HG03565 (cell line): ENCODE measurements at regions not wholly inside any gene's neighbourhood (a gene's known extent, or its start where the extent isn't known, plus 50 kb on each side); places are given as distances from the start of the nearest gene placed in this dataset.
"Not testable (repeated sequence)": the region's sequence is repeated elsewhere in the genome, so short reads cannot be mapped to it uniquely, and the experiment has no call there.

Experiments used
- ATAC-seq: cut with Tn5 transposase; IDR thresholded peaks from one replicate; pipeline ENCODE4 v1.9.1; 2021; ENCODE audit warnings: mild to moderate bottlenecking, moderate library complexity; ENCODE audit not compliant: unreplicated experiment

DNA sequence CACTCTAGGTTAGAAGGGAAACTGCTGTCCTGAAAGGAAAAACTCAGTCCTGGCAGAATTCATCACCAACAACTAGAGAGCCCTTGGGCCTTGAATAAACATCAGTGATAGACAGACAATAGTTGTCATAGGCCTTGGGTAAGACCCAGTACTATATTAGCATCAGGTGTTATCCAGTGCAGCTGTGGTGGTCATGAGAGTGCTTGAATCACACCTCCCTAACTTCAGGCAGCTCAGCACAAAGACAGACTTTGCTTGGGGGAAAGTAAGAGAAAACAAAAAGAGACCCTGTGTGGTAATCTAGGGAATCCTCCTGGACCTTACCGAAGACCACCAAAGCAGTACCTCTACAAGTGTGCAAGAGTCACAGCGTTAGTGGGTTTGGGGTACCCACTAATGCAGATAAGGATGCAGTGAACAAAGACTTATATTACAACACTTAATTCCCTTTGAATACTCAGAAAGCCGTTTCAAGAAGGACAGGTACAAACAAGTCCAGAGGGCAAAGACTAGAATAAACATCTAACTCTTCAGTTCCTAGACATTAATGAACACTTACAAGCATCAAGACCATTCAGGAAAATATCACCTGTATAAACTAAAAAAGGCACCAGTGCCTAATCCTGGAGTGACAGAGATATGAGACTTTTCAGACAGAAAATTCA is 332.3 kb upstream of the EPHA3 start:
- ATAC-seq: no peak

GRCh38 chr3:88779482-88779881 is 327.9 kb upstream of the EPHA3 start:
- ATAC-seq: no peak

GRCh38 chr3:88784925-88785324 is 322.5 kb upstream of the EPHA3 start:
- no peak for ATAC-seq

DNA sequence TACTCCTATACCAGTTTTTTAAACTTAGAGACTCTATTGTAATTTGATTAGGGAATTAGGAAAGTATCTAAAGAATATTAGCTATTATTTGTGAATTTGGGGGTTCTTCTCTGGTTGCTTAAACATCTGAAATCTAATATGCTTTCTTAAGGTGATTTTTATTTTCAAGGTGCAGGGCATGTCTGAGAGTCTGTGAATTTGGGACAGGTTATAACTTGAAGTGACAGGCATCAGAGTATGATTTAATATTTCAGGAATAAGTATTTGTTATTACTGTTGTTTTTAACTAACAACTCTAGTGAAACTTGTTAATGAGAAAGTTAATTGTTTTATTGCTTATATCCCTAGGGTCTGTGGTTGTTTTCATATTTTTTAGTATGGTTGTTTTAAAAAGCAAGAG is 321.6 kb upstream of the EPHA3 start:
- no peak for ATAC-seq

DNA sequence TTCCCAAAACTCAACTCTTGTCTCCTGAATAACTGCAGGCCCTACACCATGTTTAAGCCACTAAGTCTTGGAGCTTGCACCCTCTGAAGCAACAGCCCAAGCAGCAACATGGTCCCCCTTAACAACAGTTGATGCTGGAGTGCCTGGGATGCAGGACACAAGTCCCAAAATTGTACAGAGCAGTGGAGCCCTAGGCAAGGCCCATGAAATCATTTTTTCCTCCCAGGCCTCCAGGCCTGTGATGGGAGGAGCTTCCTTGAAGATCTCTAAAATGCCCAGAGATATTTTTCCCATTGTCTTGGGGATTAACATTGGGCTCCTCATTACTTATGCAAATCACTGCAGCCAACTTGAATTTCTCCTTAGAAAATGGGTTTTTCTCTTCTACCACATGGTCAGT is 311.9 kb upstream of the EPHA3 start:
- ATAC-seq: no peak

GRCh38 chr3:88807491-88808105 is 299.8 kb upstream of the EPHA3 start:
- ATAC-seq: no peak

- ATAC-seq: no peak
Observed at GRCh38 chr3:88809993-88810392, 297.4 kb upstream of the EPHA3 start.

- no peak for ATAC-seq
Observed at GRCh38 chr3:88810455-88810854, 297.0 kb upstream of the EPHA3 start.

DNA sequence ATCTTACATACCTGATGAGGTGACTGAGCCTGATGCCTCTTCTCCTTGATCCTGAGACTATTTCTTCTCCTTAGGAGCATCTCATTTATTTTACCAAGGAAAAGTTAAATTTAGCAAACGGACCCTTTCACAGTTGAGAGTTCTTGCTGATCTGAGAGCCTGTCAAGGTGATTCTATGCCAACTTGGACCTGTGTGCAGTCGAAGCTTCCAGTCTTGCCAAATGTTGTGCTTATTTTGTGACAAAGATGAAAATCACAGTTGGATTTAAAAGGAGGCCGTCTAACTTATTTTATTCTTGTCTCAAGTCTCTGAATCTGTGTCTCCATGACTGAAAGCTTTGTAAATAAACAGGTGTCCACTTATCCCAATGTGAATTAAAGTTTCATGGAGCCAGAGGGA is 296.3 kb upstream of the EPHA3 start:
- no peak for ATAC-seq

- ATAC-seq: no peak
Observed at GRCh38 chr3:88812576-88812975, 294.8 kb upstream of the EPHA3 start.

- ATAC-seq: no peak
Observed at GRCh38 chr3:88816445-88816844, 291.0 kb upstream of the EPHA3 start.

GRCh38 chr3:88824666-88825564 is 282.5 kb upstream of the EPHA3 start:
- ATAC-seq: no peak

- ATAC-seq: no peak
Observed at GRCh38 chr3:88828466-88828865, 279.0 kb upstream of the EPHA3 start.

DNA sequence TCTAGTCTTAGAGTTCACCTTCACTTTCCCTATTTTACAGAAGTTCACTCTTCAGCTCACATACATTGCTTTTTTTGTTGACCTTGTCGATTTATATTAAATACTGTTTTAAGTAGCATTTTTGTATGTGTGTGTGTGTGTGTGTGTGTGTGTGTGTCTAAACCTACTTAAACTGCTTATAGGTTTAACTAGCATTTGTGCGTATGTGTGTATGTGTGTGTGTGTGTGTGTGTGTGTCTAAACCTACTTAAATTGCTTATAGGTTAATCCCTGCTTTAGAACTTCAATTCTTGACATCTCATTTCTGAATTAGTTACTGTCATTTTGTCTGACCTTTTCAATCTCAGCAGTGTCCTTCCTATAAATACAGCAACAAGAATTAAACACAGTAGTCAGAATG is 254.8 kb upstream of the EPHA3 start:
- ATAC-seq: no peak

- no peak for ATAC-seq
Observed at GRCh38 chr3:88863196-88863595, 244.2 kb upstream of the EPHA3 start.

DNA sequence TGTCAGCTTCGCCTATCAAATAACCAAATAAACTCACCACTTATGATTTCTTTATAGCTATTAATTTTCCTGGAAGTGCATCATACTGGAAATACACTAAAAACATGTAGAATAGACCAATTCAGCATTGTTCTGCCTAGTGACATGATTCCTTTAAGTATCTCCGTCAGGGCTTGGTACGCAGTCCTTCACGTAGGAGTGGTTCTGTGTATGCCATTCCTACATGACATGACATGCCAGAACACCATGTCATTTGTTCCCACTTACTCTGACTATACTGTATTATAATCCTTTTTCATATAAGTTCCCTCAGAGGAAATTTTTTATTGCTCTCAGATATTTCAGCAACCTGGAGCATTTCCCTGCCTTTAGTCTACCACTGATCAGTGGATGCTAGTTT is 230.7 kb upstream of the EPHA3 start:
- ATAC-seq: no peak

- no peak for ATAC-seq
Observed at GRCh38 chr3:88879905-88880304, 227.5 kb upstream of the EPHA3 start.

DNA sequence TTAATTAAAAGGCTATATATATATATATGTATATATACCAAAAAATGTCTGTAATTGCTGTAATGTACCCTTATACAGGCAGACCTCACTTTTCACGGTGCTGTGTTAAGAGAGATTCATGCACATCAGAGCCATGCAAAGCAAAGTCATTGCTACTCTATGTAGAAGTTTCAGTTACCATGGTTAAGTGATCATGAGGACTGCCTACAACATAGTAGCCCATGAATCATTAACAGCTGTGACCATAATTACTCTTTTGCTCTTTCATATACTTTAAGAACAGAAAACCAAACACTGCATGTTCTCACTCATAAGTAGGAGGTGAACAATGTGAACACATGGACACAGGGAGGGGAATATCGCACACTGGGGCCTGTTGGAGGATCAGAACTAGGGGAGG is 225.3 kb upstream of the EPHA3 start:
- ATAC-seq: peak; percentile 76

GRCh38 chr3:88886624-88887023 is 220.8 kb upstream of the EPHA3 start:
- ATAC-seq: not testable (repeated sequence)

- ATAC-seq: no peak
Observed at GRCh38 chr3:88896026-88896425, 211.4 kb upstream of the EPHA3 start.

- ATAC-seq: no peak
Observed at GRCh38 chr3:88912294-88912877, 195.0 kb upstream of the EPHA3 start.

DNA sequence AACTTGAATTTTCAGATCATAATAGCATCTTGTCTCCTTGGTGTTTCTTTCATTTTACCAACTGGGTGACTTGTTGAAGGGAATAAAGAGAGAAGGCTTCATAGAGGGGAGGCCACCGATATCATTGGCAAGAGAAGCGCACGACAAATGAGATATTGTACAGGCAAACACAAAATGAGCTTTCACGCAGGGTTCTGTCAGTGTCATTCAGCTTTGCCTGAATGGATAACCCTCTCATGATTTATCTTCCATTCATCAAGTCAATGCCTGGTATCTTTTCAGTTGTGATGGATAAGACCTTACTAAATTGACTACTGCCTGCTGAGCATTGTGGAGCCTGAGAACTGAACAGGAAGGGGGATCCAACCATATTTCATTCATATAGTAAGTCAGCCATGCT is 188.6 kb upstream of the EPHA3 start:
- no peak for ATAC-seq
